HG03457 (cell line): ENCODE measurements at regions not wholly inside any gene's neighbourhood (a gene's known extent, or its start where the extent isn't known, plus 50 kb on each side); places are given as distances from the start of the nearest gene placed in this dataset.
"Not testable (repeated sequence)": the region's sequence is repeated elsewhere in the genome, so short reads cannot be mapped to it uniquely, and the experiment has no call there.

Experiments
- ATAC-seq: cut with Tn5 transposase; IDR thresholded peaks from one replicate; pipeline ENCODE4 v1.9.1; 2021; ENCODE audit warnings: moderate number of reproducible peaks; ENCODE audit not compliant: unreplicated experiment

- ATAC-seq: no peak
These were observed 280.6 kb upstream of the SFSWAP start for GRCh38 chr12:131430158-131430742.

GRCh38 chr12:131431126-131431655 is 279.7 kb upstream of the SFSWAP start:
- ATAC-seq: not testable (repeated sequence)

GRCh38 chr12:131432532-131433260 is 278.2 kb upstream of the SFSWAP start:
- no peak for ATAC-seq

- no peak for ATAC-seq
These were observed 276.4 kb upstream of the SFSWAP start for GRCh38 chr12:131434208-131435125.

GRCh38 chr12:131436922-131437705 is 273.8 kb upstream of the SFSWAP start:
- no peak for ATAC-seq

- ATAC-seq: no peak
These were observed 273.0 kb upstream of the SFSWAP start for GRCh38 chr12:131437706-131438492.

- ATAC-seq: not testable (repeated sequence)
These were observed 272.4 kb upstream of the SFSWAP start for GRCh38 chr12:131438493-131438835.

GRCh38 chr12:131438881-131439280 is 272.0 kb upstream of the SFSWAP start:
- ATAC-seq: no peak

- not testable (repeated sequence) for ATAC-seq
These were observed 271.1 kb upstream of the SFSWAP start for GRCh38 chr12:131439752-131440151.

GRCh38 chr12:131440209-131441059 is 270.5 kb upstream of the SFSWAP start:
- ATAC-seq: not testable (repeated sequence)

- ATAC-seq: no peak
These were observed 269.9 kb upstream of the SFSWAP start for GRCh38 chr12:131441060-131441396.

- ATAC-seq: no peak
These were observed 269.1 kb upstream of the SFSWAP start for GRCh38 chr12:131441638-131442336.

GRCh38 chr12:131442337-131442918 is 268.5 kb upstream of the SFSWAP start:
- ATAC-seq: no peak

GRCh38 chr12:131443019-131444000 is 267.6 kb upstream of the SFSWAP start:
- ATAC-seq: no peak

- ATAC-seq: no peak
These were observed 266.4 kb upstream of the SFSWAP start for GRCh38 chr12:131444220-131445164.
